GM13977 (cell line): ENCODE measurements at regions not wholly inside any gene's neighbourhood (a gene's known extent, or its start where the extent isn't known, plus 50 kb on each side); places are given as distances from the start of the nearest gene placed in this dataset.

ENCODE experiments used
- DNase-seq: peaks from one replicate; pipeline ENCODE4 v3.0.0; 2012; ENCODE audit warnings: low spot score
- in situ Hi-C: fragments of 300-500 bp; cut with MboI; formaldehyde crosslinking; loops from one replicate; pipeline ENCODE4 v1.12.0; 2022; ENCODE audit warnings: low sequenced_read_pairs, low pct_unique_long_range_greater_than_20kb, mixed read lengths, inconsistent platforms; ENCODE audit not compliant: unreplicated experiment
- TF ChIP-seq, protein P1 (sequence below): IDR thresholded peaks from 2 replicates; pipeline ENCODE4 v1.5.1; 2012; ENCODE audit warnings: mild to moderate bottlenecking, control low read depth; ENCODE audit not compliant: insufficient read depth; ENCODE audit errors: extremely low read depth, missing control alignments

DNA sequence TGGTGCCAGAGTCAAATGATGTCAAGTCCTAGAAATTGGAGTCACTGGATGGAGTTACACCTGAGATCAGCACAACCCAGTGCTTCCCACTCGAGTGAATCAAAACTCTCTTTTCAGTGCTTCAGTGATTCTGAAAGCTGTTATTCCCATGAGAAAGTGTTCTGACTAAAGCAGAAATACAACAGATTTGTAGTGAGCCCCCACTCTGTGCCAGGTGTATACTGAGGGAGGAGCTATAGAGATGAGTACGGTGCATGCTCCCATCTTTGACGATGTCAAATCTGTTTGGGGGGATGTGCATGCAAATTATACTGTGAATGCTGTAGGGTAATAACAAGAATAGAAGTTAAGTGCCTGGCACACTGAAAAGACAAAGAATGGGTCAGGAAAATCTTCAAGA is 330.2 kb downstream of the HS3ST1 start:
- no peak for DNase-seq
- TF ChIP-seq, protein P1, sequence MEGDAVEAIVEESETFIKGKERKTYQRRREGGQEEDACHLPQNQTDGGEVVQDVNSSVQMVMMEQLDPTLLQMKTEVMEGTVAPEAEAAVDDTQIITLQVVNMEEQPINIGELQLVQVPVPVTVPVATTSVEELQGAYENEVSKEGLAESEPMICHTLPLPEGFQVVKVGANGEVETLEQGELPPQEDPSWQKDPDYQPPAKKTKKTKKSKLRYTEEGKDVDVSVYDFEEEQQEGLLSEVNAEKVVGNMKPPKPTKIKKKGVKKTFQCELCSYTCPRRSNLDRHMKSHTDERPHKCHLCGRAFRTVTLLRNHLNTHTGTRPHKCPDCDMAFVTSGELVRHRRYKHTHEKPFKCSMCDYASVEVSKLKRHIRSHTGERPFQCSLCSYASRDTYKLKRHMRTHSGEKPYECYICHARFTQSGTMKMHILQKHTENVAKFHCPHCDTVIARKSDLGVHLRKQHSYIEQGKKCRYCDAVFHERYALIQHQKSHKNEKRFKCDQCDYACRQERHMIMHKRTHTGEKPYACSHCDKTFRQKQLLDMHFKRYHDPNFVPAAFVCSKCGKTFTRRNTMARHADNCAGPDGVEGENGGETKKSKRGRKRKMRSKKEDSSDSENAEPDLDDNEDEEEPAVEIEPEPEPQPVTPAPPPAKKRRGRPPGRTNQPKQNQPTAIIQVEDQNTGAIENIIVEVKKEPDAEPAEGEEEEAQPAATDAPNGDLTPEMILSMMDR: no peak
- in situ Hi-C loops: no loop called here

DNA sequence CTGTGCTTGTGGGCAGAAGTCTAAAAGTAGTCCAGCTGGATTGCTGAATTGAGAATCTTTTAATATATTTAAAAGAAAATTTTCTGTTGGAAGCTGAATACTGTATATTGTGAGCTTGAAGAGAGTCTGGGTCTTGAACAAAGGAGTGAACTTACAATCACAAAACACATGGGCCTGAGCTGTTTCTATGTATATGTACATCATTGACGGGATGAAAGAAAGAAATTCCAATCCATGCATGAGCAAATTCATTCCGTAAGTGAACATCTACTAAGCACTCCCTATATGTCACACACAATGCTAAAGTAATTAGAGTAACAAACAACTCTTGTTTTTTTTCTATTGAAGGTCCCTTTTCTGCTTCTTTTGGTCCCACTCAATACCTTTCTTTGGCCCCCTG is 331.0 kb downstream of the HS3ST1 start:
- TF ChIP-seq, protein P1: no peak
- in situ Hi-C loops: no loop called here
- no peak for DNase-seq

DNA sequence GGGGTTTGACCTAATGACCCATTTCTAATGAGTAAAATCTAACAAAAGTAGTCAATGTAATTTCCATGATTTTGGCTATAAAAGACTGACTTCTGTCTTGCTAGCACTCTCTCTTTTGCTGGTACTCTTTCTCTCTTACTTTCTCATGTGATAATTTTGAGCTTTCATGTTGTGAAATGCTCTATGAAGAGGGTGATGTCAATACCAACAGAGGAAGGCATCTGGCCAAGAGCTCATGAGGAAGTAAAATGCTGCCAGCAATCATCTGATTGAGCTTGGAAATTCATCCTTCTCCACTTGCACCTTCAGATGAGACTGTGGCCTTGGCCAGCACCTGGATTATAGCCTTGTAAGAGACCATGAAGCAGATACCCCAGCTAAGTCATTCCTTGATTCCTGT is 347.7 kb downstream of the HS3ST1 start:
- TF ChIP-seq, protein P1: no peak
- in situ Hi-C loops: no loop called here
- no peak for DNase-seq

DNA sequence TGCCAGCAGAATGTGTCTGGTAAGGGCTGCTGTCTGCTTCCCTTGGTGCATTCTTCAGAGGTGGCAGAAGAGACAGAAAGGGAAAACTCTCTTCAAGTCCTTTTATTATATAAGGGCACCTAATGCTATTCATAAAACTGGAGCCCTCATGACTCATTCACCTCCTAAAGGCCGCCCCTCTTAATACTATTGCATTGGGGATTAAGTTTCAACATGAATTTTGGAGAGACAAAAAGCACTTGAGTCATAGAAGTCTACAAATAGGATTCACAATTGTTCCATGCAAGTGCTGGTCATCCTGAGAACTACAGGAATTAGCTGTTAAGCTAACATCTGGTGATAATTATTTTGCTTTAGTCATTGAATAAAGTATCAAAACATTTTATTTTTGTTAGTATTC is 349.5 kb downstream of the HS3ST1 start:
- no peak for DNase-seq
- TF ChIP-seq, protein P1: no peak
- in situ Hi-C loops: no loop called here

DNA sequence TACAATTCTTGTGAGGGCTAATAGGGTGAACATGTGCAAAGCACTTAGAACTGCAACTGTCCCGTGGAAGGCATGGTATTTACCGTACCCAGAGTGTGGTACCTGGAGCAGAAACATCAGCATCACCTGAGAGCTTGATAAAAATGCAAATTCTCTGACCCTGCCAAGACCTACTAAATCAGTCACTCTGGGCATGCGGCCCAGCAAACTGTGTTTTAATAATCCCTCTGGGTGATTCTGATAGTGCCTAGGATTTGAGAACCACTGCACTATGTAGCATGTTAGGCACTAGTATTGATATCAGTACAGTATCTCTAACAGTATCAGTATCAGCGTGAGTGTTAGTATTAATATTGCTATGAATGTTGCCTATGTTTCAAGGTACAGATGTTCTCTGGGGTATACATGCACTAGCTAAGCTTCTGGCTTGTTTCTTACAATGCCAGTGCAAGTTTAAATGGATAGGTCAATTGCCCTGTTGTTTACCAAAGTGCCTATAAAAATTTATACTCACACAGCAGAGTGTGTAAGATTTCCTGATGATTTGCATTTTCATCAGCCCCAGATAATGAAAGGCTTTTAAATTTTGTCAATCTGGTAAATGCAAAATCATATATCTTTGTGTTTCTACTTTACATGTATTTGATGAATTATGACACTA is 354.0 kb downstream of the HS3ST1 start:
- no peak for DNase-seq
- TF ChIP-seq, protein P1: no peak
- in situ Hi-C loops: no loop called here

DNA sequence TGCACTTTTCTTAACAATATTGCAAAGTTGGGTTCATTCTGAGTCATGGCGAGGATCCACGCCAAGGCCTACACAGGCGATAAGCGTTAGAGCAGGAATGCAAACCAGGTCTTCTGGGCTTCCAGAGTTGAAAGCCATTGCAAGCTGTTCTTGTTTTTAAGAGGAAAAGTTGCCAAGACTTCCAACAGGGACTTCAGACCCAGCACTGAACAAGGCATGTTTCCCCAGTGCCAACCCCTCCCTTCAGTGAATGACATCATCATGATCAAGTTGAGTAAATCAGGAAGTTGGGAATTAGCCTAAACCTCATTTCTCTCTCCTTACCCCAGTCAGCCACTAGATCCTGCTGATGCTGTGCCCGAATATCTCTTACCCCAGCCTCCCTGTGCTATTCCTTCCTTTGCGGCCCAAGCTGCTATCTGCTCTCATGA is 355.1 kb downstream of the HS3ST1 start:
- in situ Hi-C loops: no loop called here
- TF ChIP-seq, protein P1: no peak
- DNase-seq: no peak
